Gastroesophageal sphincter (tissue), 4 donors: ENCODE measurements at regions not wholly inside any gene's neighbourhood (a gene's known extent, or its start where the extent isn't known, plus 50 kb on each side); places are given as distances from the start of the nearest gene placed in this dataset.
"Not testable (repeated sequence)": the region's sequence is repeated elsewhere in the genome, so short reads cannot be mapped to it uniquely, and the experiment has no call there.

Experiments used
- ATAC-seq: fragments of 150-250 bp; one replicate; pipeline ENCODE4 v1.9.1; 2016; ENCODE audit warnings: mild to moderate bottlenecking, moderate library complexity
- H3K27ac ChIP-seq, 4 donors: fragments of 200-600 bp; sonication (generic) in 3 of 4; 1 replicate in 3 of 4; 2 replicates in 1 of 4; pipeline ENCODE4 v1.5.1; 2016 to 2019
- H3K27me3 ChIP-seq: fragments of 200-600 bp; sonication (generic); one replicate; pipeline ENCODE4 v1.5.1; 2019
- H3K36me3 ChIP-seq, 2 donors: fragments of 200-600 bp; sonication (generic); one replicate each; pipeline ENCODE4 v1.5.1; 2019; ENCODE audit warnings: control low read depth in 1 of 2
- H3K4me1 ChIP-seq, 3 donors: fragments of 200-600 bp; sonication (generic); 1 replicate in 2 of 3; 2 replicates in 1 of 3; pipeline ENCODE4 v1.5.1; 2016 to 2019; ENCODE audit warnings: control low read depth in 2 of 3
- H3K4me3 ChIP-seq, 2 donors: fragments of 200-600 bp; sonication (generic); one replicate each; pipeline ENCODE4 v1.5.1; 2019; ENCODE audit warnings: mild to moderate bottlenecking in 1 of 2, moderate library complexity in 1 of 2
- H3K9me3 ChIP-seq, 3 donors: fragments of 200-600 bp; sonication (generic); one replicate each; pipeline ENCODE4 v1.5.1; 2017 to 2019; ENCODE audit warnings: control low read depth in 2 of 3
- CTCF ChIP-seq, 4 experiments: fragments of 200-600 bp in 2 of 4; fragments of 450-650 bp in 2 of 4; sonication (generic) in 1 of 4; IDR thresholded peaks; one replicate each; pipeline ENCODE4 v1.5.1; 2017 to 2019; ENCODE audit warnings: antibody characterized with exemption in 4 of 4, mild to moderate bottlenecking in 2 of 4, moderate library complexity in 2 of 4
- EP300 ChIP-seq: sonication (generic); formaldehyde crosslinking; IDR thresholded peaks from one replicate; pipeline ENCODE4 v1.6.1; 2017; ENCODE audit warnings: antibody characterized with exemption, mild to moderate bottlenecking
- POLR2A ChIP-seq, 2 donors: fragments of 450-650 bp; IDR thresholded peaks; one replicate each; pipeline ENCODE4 v1.6.1; 2017; ENCODE audit warnings: antibody characterized with exemption in 2 of 2, mild to moderate bottlenecking in 2 of 2, moderate library complexity in 1 of 2
- POLR2AphosphoS5 ChIP-seq: sonication (generic); formaldehyde crosslinking; IDR thresholded peaks from one replicate; pipeline ENCODE4 v1.6.1; 2017; ENCODE audit warnings: antibody characterized with exemption
- WGBS, 2 donors: methylation state at CpG; one replicate each; pipeline ENCODE4 v1.1.5; 2018; ENCODE audit warnings: low coverage in 1 of 2; 5-methylcytosine and 5-hydroxymethylcytosine counted together

GRCh38 chr20:12575352-12576095 lies 433.2 kb upstream of the SPTLC3 start:
- TF ChIP-seq POLR2A (IDR thresholded peaks at IDR 0.05) (no peak), EP300 (no peak), POLR2AphosphoS5 (peak; percentile 75), CTCF (IDR thresholded peaks at IDR 0.05) (no peak)
- peak; percentile 91 for ATAC-seq
- Histone ChIP-seq H3K27me3 (no peaks in the 10 kb centered on the region), H3K36me3 (no peaks in the 10 kb centered on the region), H3K27ac (peak overlapping the region in 3 of 4 donors; percentile 30 to 60 (median 51)), H3K9me3 (no peaks in the 10 kb centered on the region), H3K4me1 (no peaks in the 10 kb centered on the region), H3K4me3 (no peak overlapping the region)
- 38 to 82% methylated on average over 2 to 4 of the region's 4 CpGs for WGBS, 2 donors

GRCh38 chr20:12577213-12577612 lies 431.6 kb upstream of the SPTLC3 start:
- Histone ChIP-seq H3K9me3 (no peaks in the 10 kb centered on the region), H3K36me3 (no peaks in the 10 kb centered on the region), H3K4me1 (no peaks in the 10 kb centered on the region), H3K27me3 (no peaks in the 10 kb centered on the region), H3K4me3 (no peak overlapping the region), H3K27ac (no peak overlapping the region)
- TF ChIP-seq CTCF (IDR thresholded peaks at IDR 0.05) (no peak), POLR2AphosphoS5 (no peak), EP300 (no peak), POLR2A (IDR thresholded peaks at IDR 0.05) (no peak)
- ATAC-seq = no peak
- 47 to 50% methylated on average over 1 of the region's 1 CpG for WGBS, 2 donors

GRCh38 chr20:12581644-12582289 lies 427.0 kb upstream of the SPTLC3 start:
- whole genome bisulfite sequencing, 2 donors = 29 to 41% methylated on average over 4 to 5 of the region's 5 CpGs
- Histone ChIP-seq H3K27ac (peak overlapping the region in 1 of 4 donors; percentile 12), H3K36me3 (no peaks in the 10 kb centered on the region), H3K9me3 (no peaks in the 10 kb centered on the region), H3K27me3 (no peaks in the 10 kb centered on the region), H3K4me3 (no peak overlapping the region), H3K4me1 (no peaks in the 10 kb centered on the region)
- ATAC-seq = no peak
- TF ChIP-seq POLR2AphosphoS5 (peak; percentile 26), CTCF (IDR thresholded peaks at IDR 0.05) (no peak)

GRCh38 chr20:12582710-12583109 lies 426.1 kb upstream of the SPTLC3 start:
- H3K36me3 ChIP-seq, H3K4me3 ChIP-seq, H3K27me3 ChIP-seq, ATAC-seq, H3K4me1 ChIP-seq, H3K27ac ChIP-seq, H3K9me3 ChIP-seq: not testable (repeated sequence)
- 80% methylated on average over 5 of the region's 14 CpGs; no CpG with 5 or more reads in 1 of the 2 donors for WGBS, 2 donors

- no peak for TF ChIP-seq CTCF (IDR thresholded peaks at IDR 0.05)
- no peak for TF ChIP-seq EP300
- TF ChIP-seq POLR2A (IDR thresholded peaks at IDR 0.05) = no peak
- TF ChIP-seq POLR2AphosphoS5 = no peak
- H3K27me3 ChIP-seq = no peaks in the 10 kb centered on the region
- H3K4me3 ChIP-seq = no peak overlapping the region
- no peaks in the 10 kb centered on the region for H3K9me3 ChIP-seq
- no peak for ATAC-seq
- 50 to 60% methylated on average over 1 of the region's 1 CpG for whole genome bisulfite sequencing, 2 donors
- no peaks in the 10 kb centered on the region for H3K4me1 ChIP-seq
- no peak overlapping the region for H3K27ac ChIP-seq
- no peaks in the 10 kb centered on the region for H3K36me3 ChIP-seq
These were observed 416.8 kb upstream of the SPTLC3 start for GRCh38 chr20:12591949-12592470.
